Thymus (tissue), 11 donors: ENCODE measurements at regions not wholly inside any gene's neighbourhood (a gene's known extent, or its start where the extent isn't known, plus 50 kb on each side); places are given as distances from the start of the nearest gene placed in this dataset.
A peak's percentile ranks its signal among the peaks of the same experiment; 100 is the strongest.
"Not testable (repeated sequence)": the region's sequence is repeated elsewhere in the genome, so short reads cannot be mapped to it uniquely, and the experiment has no call there.

ENCODE experiments used
- DNase-seq, 9 donors: peaks; one replicate each; pipeline ENCODE4 v3.0.0-alpha.2; 2013; ENCODE audit warnings: low spot score in 9 of 9, low read depth in 6 of 9, missing footprints in 1 of 9
- H3K27ac ChIP-seq, 2 donors: one replicate each; pipeline ENCODE4 v1.5.1; 2013; ENCODE audit warnings: control low read depth in 1 of 2, low read depth in 1 of 2, low read length in 1 of 2, mild to moderate bottlenecking in 1 of 2, moderate library complexity in 1 of 2
- H3K27me3 ChIP-seq, 2 donors: one replicate each; pipeline ENCODE4 v1.5.1; 2013; ENCODE audit warnings: low read length in 1 of 2; ENCODE audit not compliant: control insufficient read depth in 2 of 2, insufficient read depth in 1 of 2
- H3K36me3 ChIP-seq, 2 donors: one replicate each; pipeline ENCODE4 v1.5.1; 2013; ENCODE audit warnings: low read length in 1 of 2, mild to moderate bottlenecking in 1 of 2, moderate library complexity in 1 of 2; ENCODE audit not compliant: control insufficient read depth in 2 of 2, insufficient read depth in 2 of 2
- H3K4me1 ChIP-seq, 2 donors: one replicate each; pipeline ENCODE4 v1.5.1; 2013; ENCODE audit warnings: low read length in 2 of 2; ENCODE audit not compliant: control insufficient read depth in 2 of 2, insufficient read depth in 2 of 2
- H3K4me3 ChIP-seq, 2 donors: one replicate each; pipeline ENCODE4 v1.5.1; 2013; ENCODE audit warnings: low read length in 2 of 2, control low read depth in 1 of 2, mild to moderate bottlenecking in 1 of 2
- H3K9me3 ChIP-seq, 2 donors: one replicate each; pipeline ENCODE4 v1.5.1; 2013; ENCODE audit warnings: low read length in 1 of 2, mild to moderate bottlenecking in 1 of 2; ENCODE audit not compliant: control insufficient read depth in 2 of 2, insufficient read depth in 1 of 2
- WGBS: extraction: QIAGEN DNeasy Blood & Tissue Kit; methylation state at CpG from one replicate; pipeline ENCODE4 v1.1.7; 2013; 5-methylcytosine and 5-hydroxymethylcytosine counted together
- donor health status: healthy.

DNA sequence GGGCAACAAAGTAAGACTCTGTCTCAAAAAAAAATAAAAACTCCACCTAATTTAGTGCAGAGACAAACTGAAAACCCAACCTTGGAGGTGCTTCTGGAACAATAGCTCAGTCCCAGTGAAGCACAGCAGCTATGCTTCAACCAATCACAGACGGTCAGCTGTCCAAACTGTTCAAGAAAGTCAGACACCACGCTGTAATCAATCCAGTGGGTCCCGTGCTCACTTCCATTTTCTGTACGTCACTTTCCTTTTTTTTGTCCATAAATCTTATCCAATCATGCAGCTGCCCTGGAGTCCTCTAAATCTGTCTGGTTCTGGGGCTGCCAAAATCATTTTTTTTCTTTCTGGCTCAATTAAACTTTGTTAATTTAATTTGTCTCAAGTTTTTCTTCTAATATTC, 93.6 kb upstream of the FAM174B start:
- WGBS = 90% methylated on average over 4 of the region's 4 CpGs

DNA sequence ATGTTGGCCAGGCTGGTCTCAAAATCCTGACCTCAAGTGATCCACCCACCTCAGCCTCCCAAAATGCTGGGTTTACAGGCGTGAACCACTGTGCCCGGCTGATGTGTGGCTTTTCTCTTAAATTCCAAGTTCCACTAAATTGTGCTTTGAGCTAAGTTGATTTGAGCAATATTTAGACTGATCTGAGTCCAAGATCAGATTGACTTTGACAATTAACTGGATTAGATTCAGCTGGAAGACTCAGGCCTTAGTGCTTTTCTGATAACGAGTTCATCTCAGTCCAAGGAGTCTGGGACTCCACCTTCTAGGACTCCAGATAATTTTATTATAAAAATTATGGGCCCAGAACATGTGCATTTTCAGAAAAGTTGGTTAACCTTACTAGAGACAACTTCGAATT, 94.4 kb upstream of the FAM174B start:
- Histone ChIP-seq H3K27ac (no peak overlapping the region), H3K9me3 (no peaks in the 10 kb centered on the region), H3K36me3 (no peaks in the 10 kb centered on the region), H3K4me1 (no peaks in the 10 kb centered on the region), H3K4me3 (no peak overlapping the region), H3K27me3 (no peaks in the 10 kb centered on the region)
- 92% methylated on average over 4 of the region's 4 CpGs for WGBS
- no peak for DNase-seq

More for the DNA sequence above, 93.6 kb upstream of the FAM174B start:
- H3K36me3 ChIP-seq = no peaks in the 10 kb centered on the region
- no peak for DNase-seq
- no peaks in the 10 kb centered on the region for H3K4me1 ChIP-seq
- no peak overlapping the region for H3K4me3 ChIP-seq
- H3K9me3 ChIP-seq = no peaks in the 10 kb centered on the region
- H3K27me3 ChIP-seq = no peaks in the 10 kb centered on the region
- H3K27ac ChIP-seq = peak overlapping the region in 1 of 2 donors; percentile 55

DNA sequence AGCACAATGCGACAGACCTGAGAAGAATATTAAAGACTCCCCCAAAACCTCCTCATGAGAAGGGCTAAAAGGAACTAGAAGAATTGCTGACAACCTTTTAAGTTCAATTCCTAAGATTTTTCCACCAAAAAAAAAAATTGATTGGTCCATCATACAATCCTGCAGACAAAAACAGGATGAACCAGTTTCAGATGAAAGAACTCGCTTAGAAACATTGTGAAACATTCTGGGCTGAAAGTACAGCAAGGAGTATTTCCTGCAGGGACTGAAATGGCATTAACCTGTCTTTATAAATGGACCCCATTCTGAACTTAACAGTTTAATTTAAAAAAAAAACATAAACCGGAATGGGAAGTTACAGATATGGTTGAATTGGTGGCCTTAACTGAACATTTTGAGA, 96.0 kb upstream of the FAM174B start:
- Histone ChIP-seq H3K27ac (no peak overlapping the region), H3K4me1 (no peaks in the 10 kb centered on the region), H3K4me3 (no peak overlapping the region), H3K9me3 (no peaks in the 10 kb centered on the region), H3K27me3 (no peaks in the 10 kb centered on the region), H3K36me3 (no peaks in the 10 kb centered on the region)
- no peak for DNase-seq
- 95% methylated on average over 3 of the region's 3 CpGs for WGBS

DNA sequence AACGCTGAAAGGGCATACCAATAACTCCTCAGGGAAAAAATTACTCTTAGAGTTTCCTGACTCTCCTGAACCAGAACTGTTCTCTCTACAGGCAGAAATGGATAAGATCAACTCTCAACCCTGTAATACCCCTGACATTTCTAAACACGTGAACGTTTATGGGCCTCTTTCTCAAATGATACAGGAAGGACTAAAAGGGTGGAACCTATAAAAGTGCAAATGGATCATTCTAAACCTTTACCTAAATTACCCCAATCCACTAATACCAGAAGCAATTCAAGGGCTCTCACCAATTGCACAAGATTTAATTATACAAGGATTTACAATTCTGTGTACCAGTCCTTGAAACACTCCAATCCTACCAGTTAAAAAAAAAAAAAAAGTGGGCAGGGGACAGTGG, 98.0 kb upstream of the FAM174B start:
- Histone ChIP-seq H3K27ac (no peak overlapping the region), H3K27me3 (no peaks in the 10 kb centered on the region), H3K36me3 (no peaks in the 10 kb centered on the region), H3K9me3 (no peaks in the 10 kb centered on the region), H3K4me1 (no peaks in the 10 kb centered on the region), H3K4me3 (no peak overlapping the region)
- no peak for DNase-seq
- 98% methylated on average over 3 of the region's 3 CpGs for WGBS

DNA sequence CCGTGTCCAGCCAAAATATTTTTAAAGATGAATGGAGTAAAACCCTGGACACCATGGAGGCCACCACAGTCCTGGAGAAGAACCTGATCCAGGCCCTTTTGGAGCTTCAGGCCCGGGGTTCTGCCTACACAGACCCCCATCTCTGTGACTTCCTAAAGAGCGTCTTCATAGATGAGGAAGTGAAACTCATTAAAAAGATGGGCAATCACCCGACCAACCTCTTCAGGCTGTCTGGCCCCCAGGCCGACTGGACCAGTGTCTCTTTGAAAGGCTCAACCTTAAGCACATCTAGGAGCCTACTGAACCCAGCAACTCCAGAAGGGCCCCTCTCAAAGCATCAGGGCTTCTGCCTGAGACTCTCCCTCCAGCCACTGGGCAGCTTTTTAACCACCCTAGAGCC, 107.9 kb upstream of the FAM174B start:
- no peak for DNase-seq
- Histone ChIP-seq H3K4me3 (no peak overlapping the region), H3K9me3 (no peaks in the 10 kb centered on the region), H3K4me1 (no peaks in the 10 kb centered on the region), H3K36me3 (no peaks in the 10 kb centered on the region), H3K27me3 (no peaks in the 10 kb centered on the region), H3K27ac (no peak overlapping the region)
- 92% methylated on average over 5 of the region's 5 CpGs for WGBS

DNA sequence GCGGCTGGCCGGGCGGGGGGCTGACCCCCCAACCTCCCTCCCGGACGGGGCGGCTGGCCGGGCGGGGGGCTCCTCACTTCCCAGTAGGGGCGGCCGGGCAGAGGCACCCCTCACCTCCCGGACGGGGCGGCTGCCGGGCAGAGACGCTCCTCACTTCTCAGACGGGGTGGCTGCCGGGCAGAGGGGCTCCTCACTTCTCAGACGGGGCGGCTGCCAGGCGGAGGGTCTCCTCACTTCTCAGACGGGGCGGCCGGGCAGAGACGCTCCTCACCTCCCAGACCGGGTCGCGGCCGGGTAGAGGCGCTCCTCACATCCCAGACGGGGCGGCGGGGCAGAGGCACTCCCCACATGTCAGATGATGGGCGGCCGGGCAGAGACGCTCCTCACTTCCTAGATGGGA, 112.6 kb upstream of the FAM174B start:
- H3K4me3 ChIP-seq, H3K27me3 ChIP-seq, H3K9me3 ChIP-seq, H3K36me3 ChIP-seq, H3K4me1 ChIP-seq, H3K27ac ChIP-seq, DNase-seq: not testable (repeated sequence)
- 98% methylated on average over 32 of the region's 35 CpGs for WGBS

DNA sequence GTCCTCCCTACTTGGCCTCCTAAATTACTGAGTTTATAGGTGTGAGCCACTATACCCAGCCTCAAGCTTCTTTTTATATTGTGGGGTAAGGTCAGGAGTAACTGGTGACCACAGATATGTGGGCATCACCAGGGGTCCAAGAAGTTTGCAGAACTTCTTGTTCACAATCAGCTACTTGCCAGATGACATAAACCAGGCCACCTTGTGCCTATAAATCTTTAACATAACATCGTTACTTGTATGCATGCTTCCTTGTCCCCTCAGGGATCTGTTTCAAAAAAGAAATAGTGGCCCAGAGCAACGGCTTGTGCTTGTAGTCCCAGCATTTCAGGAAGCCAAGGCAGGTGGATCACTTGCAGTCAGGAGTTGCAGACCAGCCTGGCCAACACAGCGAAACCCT, 115.1 kb upstream of the FAM174B start:
- H3K4me1 ChIP-seq = no peaks in the 10 kb centered on the region
- H3K4me3 ChIP-seq = no peak overlapping the region
- H3K9me3 ChIP-seq = peaks cover 0 to 4% of the 10 kb centered on the region in 2 donors
- H3K27me3 ChIP-seq = no peaks in the 10 kb centered on the region
- 80% methylated on average over 3 of the region's 3 CpGs for WGBS
- no peak for DNase-seq
- no peak overlapping the region for H3K27ac ChIP-seq
- H3K36me3 ChIP-seq = no peaks in the 10 kb centered on the region

DNA sequence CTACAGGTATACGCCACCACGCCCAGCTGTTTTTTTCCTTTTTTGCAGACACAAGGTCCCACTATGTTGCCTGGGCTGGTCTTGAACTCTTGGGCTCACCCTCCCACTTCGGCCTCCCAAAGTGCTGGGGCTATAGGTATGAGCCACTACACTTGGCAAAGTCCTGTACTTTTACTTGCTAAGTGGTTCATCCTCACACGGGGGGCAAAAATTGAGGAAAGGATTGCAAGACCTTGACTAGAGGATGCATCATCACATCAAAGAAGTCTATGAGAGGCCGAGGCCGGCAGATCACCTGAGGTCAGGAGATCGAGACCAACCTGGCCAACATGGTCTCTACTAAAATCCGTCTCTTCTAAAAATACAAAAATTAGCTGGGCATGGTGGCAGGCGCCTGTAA, 116.5 kb upstream of the FAM174B start:
- Histone ChIP-seq H3K27ac (no peak overlapping the region), H3K4me3 (no peak overlapping the region), H3K36me3 (no peaks in the 10 kb centered on the region), H3K27me3 (no peaks in the 10 kb centered on the region), H3K4me1 (no peaks in the 10 kb centered on the region), H3K9me3 (peaks cover 0 to 8% of the 10 kb centered on the region in 2 donors)
- no peak for DNase-seq
- WGBS = 97% methylated on average over 9 of the region's 9 CpGs

DNA sequence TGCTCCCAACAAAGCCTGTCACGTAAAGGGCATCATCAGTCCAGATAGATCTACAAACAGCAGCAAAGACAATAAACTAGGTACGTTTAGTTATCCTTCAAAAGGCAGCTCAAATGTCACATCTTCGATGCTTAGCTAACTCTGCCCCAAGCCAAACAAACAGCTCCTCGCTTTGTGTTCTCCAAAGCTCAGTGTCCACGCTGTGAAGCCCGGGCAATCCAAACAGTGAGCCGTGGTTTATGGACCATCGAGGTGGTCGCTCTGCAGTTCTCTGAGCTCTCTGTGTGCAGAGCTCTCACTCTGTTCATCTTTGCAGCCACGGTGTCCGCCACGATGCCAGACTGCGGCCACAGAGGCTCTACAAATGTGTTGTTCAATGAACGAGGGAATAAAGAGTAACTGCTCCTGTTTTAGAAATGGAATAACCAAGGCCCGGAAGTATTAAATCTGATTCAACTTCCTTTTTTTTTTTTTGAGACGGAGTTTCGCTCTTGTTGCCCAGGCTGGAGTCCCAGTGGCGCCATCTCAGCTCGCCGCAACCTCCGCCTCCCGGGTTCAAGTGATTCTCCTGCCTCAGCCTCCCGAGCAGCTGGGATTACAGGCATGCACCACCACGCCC, 117.2 kb upstream of the FAM174B start:
- Histone ChIP-seq H3K27ac (no peak overlapping the region), H3K9me3 (peaks cover 0 to 9% of the 10 kb centered on the region in 2 donors), H3K4me3 (no peak overlapping the region), H3K4me1 (no peaks in the 10 kb centered on the region), H3K36me3 (no peaks in the 10 kb centered on the region), H3K27me3 (no peaks in the 10 kb centered on the region)
- DNase-seq = no peak
- 96% methylated on average over 24 of the region's 24 CpGs for WGBS

DNA sequence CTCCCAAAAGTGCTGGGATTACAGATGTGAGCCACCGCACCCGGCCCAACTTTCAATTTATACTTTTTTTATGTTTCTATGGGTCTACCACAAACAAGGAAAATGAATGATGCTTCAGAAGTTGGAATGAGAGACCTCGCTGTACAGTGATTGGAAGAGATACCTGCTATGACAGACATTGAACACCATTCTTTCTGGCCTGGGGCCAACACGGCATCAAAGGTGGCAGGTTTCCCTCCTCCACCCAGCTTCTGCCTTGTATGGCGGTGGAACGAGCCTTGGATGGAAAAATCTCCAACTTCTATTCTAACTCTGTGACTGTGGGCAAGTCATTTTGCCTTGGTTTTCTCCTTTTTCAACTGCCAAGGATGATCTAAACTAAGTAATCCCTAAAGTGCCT, 117.8 kb upstream of the FAM174B start:
- no peaks in the 10 kb centered on the region for H3K4me1 ChIP-seq
- DNase-seq = no peak
- H3K27ac ChIP-seq = no peak overlapping the region
- H3K36me3 ChIP-seq = no peaks in the 10 kb centered on the region
- H3K9me3 ChIP-seq = peaks cover 0 to 9% of the 10 kb centered on the region in 2 donors
- 99% methylated on average over 6 of the region's 6 CpGs for WGBS
- H3K27me3 ChIP-seq = no peaks in the 10 kb centered on the region
- H3K4me3 ChIP-seq = no peak overlapping the region
